NAMALWA (cell line): ENCODE measurements at regions not wholly inside any gene's neighbourhood (a gene's known extent, or its start where the extent isn't known, plus 50 kb on each side); places are given as distances from the start of the nearest gene placed in this dataset.
A peak's percentile ranks its signal among the peaks of the same experiment; 100 is the strongest.
"Not testable (repeated sequence)": the region's sequence is repeated elsewhere in the genome, so short reads cannot be mapped to it uniquely, and the experiment has no call there.

Experiments
- DNase-seq: peaks from one replicate; pipeline ENCODE4 v3.0.0-alpha.2; 2015; ENCODE audit warnings: low spot score

- DNase-seq, result not testable (repeated sequence)
These were observed 110.1 kb upstream of the FOXD4L5 start for GRCh38 chr9:65395121-65395520.

- not testable (repeated sequence) for DNase-seq
These were observed 108.3 kb upstream of the FOXD4L5 start for GRCh38 chr9:65393111-65393810.

GRCh38 chr9:65392611-65393010, 107.6 kb upstream of the FOXD4L5 start:
- DNase-seq, result not testable (repeated sequence)

GRCh38 chr9:65389710-65390109, 104.7 kb upstream of the FOXD4L5 start:
- DNase-seq, result not testable (repeated sequence)

GRCh38 chr9:65389216-65389615, 104.2 kb upstream of the FOXD4L5 start:
- not testable (repeated sequence) for DNase-seq

GRCh38 chr9:65386699-65387098, 101.7 kb upstream of the FOXD4L5 start:
- DNase-seq, result peak; percentile 59

- DNase-seq, result not testable (repeated sequence)
These were observed 101.2 kb upstream of the FOXD4L5 start for GRCh38 chr9:65386191-65386590.

- not testable (repeated sequence) for DNase-seq
These were observed 100.6 kb upstream of the FOXD4L5 start for GRCh38 chr9:65385655-65386024.

- DNase-seq, result not testable (repeated sequence)
These were observed 100.0 kb upstream of the FOXD4L5 start for GRCh38 chr9:65384759-65385654.

GRCh38 chr9:65384066-65384465, 99.1 kb upstream of the FOXD4L5 start:
- DNase-seq, result not testable (repeated sequence)

- DNase-seq, result not testable (repeated sequence)
These were observed 98.6 kb upstream of the FOXD4L5 start for GRCh38 chr9:65383646-65384045.

- DNase-seq, result not testable (repeated sequence)
These were observed 97.8 kb upstream of the FOXD4L5 start for GRCh38 chr9:65382701-65383318.
